ENCODE measurements at regions not wholly inside any gene's neighbourhood (a gene's known extent, or its start where the extent isn't known, plus 50 kb on each side); places are given as distances from the start of the nearest gene placed in this dataset.

- TF ChIP-seq BCLAF1 (IDR thresholded peaks at IDR 0.05) (no peak), CHD1 (IDR thresholded peaks at IDR 0.05; ENCODE audit: low read depth, low read length) (no peak), MEF2A (IDR thresholded peaks at IDR 0.05; ENCODE audit: insufficient read depth, low read depth, low read length) (no peak), HDAC6 (IDR thresholded peaks at IDR 0.05; ENCODE audit: unreplicated experiment) (no peak), CBX5 (IDR thresholded peaks at IDR 0.05; ENCODE audit: low read depth) (no peak), EZH2 (IDR thresholded peaks at IDR 0.05; ENCODE audit: borderline replicate concordance, control insufficient read depth, low read depth, low read length) (no peak), PBX3 (IDR thresholded peaks at IDR 0.05; ENCODE audit: insufficient replicate concordance, low read depth, low read length) (no peak)
These were observed 268.0 kb downstream of the GPD2 start (continued) for GRCh38 chr2:156704132-156704531.

GRCh38 chr2:156704617-156705016, 268.4 kb downstream of the GPD2 start:
- no peaks in the 10 kb centered on the region for H3K9me3 ChIP-seq (replicated peaks; ENCODE audit: control insufficient read depth, insufficient read depth, low read length)
- H3K27me3 ChIP-seq (replicated peaks in 1 of 2; ENCODE audit: control insufficient read depth in 2 of 2, insufficient read depth in 2 of 2, low read length in 1 of 2) = no peaks in the 10 kb centered on the region; a peak in 1 of 4 replicates
- DNase-seq (ENCODE audit: low read depth, low spot score) (no peak), ATAC-seq (no peak), FAIRE-seq (no peak)
- H2AFZ ChIP-seq (ENCODE audit: control insufficient read depth, low read depth, low read length) = no peak overlapping the region
- H3K4me3 ChIP-seq = no peak overlapping the region
- POLR2A ChIA-PET = no interaction called here
- H3K79me2 ChIP-seq (ENCODE audit: control insufficient read depth, insufficient read depth, low read length) = no peaks in the 10 kb centered on the region
- intact Hi-C loops (cut with micrococcal nuclease; ENCODE audit: unreplicated experiment) = no loop called here
- SMC1A ChIA-PET (ENCODE audit: uncharacterized antibody, unreplicated experiment) = no interaction called here
- BruUV-seq (replicated peaks) = no TSS peak
- in situ Hi-C loops (cut with MboI) = no loop called here
- H3K36me3 ChIP-seq (ENCODE audit: control insufficient read depth in 2 of 2, insufficient read depth in 2 of 2, low read length in 1 of 2) = no peaks in the 10 kb centered on the region
- no peak for TF ChIP-seq POU2F2 (IDR thresholded peaks at IDR 0.05; ENCODE audit: borderline replicate concordance, low read depth, low read length)
- H3K4me1 ChIP-seq (ENCODE audit: control insufficient read depth, insufficient read depth, low read length) = no peaks in the 10 kb centered on the region
- no peak overlapping the region for H3K4me2 ChIP-seq (ENCODE audit: control insufficient read depth, insufficient read depth)
- CTCF ChIA-PET = interaction anchor here (1.4 kb wide), 1 partner anchor 488 kb away, joined by 3 read pairs; no protein-coding TSS in a partner anchor
- no peak overlapping the region for H3K27ac ChIP-seq (ENCODE audit: control insufficient read depth, insufficient read depth)
- H3K9ac ChIP-seq (ENCODE audit: control insufficient read depth, insufficient read depth, low read length) = no peak overlapping the region
- 33% methylated on average over 3 of the region's 3 CpGs for WGBS (ENCODE audit: insufficient coverage, insufficient replicate concordance, low lambda C conversion rate, missing lambda C conversion rate)
- H4K20me1 ChIP-seq (ENCODE audit: control insufficient read depth, insufficient read depth) = no peaks in the 10 kb centered on the region
- RAD21 ChIA-PET (ENCODE audit: unreplicated experiment) = no interaction called here
